ENCODE measurements at regions not wholly inside any gene's neighbourhood (a gene's known extent, or its start where the extent isn't known, plus 50 kb on each side); places are given as distances from the start of the nearest gene placed in this dataset.

GRCh38 chr10:53606981-53607380, 834.4 kb upstream of the MBL2 start:
- TF ChIP-seq EZH2 (IDR thresholded peaks at IDR 0.05) (no peak), POLR2AphosphoS5 (IDR thresholded peaks at IDR 0.05; ENCODE audit: borderline replicate concordance, low read depth, low read length) (no peak), FOXP2 (optimal IDR thresholded peaks at IDR 0.05; ENCODE audit: control extremely low read depth, extremely low read length, insufficient read depth) (no peak)

All from SK-N-MC (cell line).